Tibial artery (tissue), 4 donors: ENCODE measurements at regions not wholly inside any gene's neighbourhood (a gene's known extent, or its start where the extent isn't known, plus 50 kb on each side); places are given as distances from the start of the nearest gene placed in this dataset.

ENCODE experiments used
- DNase-seq, 2 donors: peaks; one replicate each; pipeline ENCODE4 v3.0.0-alpha.2; 2019
- H3K27ac ChIP-seq, 2 donors: fragments of 200-600 bp; sonication (generic) in 1 of 2; 1 replicate in 1 of 2; 2 replicates in 1 of 2; pipeline ENCODE4 v1.5.1; 2018 to 2019; ENCODE audit warnings: mild to moderate bottlenecking in 1 of 2
- H3K27me3 ChIP-seq, 2 donors: fragments of 200-600 bp; sonication (generic) in 1 of 2; one replicate each; pipeline versions ENCODE4 v1.5.1 to v1.6.0; 2016 to 2019
- H3K36me3 ChIP-seq, 3 donors: fragments of 200-600 bp; sonication (generic) in 2 of 3; one replicate each; pipeline ENCODE4 v1.5.1; 2016 to 2019; ENCODE audit warnings: mild to moderate bottlenecking in 2 of 3
- H3K4me1 ChIP-seq, 4 donors: fragments of 200-600 bp; sonication (generic) in 2 of 4; 1 replicate in 3 of 4; 2 replicates in 1 of 4; pipeline ENCODE4 v1.5.1; 2016 to 2019
- H3K4me3 ChIP-seq, 2 donors: fragments of 200-600 bp; sonication (generic) in 1 of 2; 1 replicate in 1 of 2; 2 replicates in 1 of 2; pipeline ENCODE4 v1.5.1; 2018 to 2019; ENCODE audit warnings: mild to moderate bottlenecking in 2 of 2
- H3K9me3 ChIP-seq, 3 donors: fragments of 200-600 bp; sonication (generic) in 1 of 3; one replicate each; pipeline ENCODE4 v1.5.1; 2016 to 2019
- CTCF ChIP-seq, 2 experiments: fragments of 200-600 bp in 1 of 2; fragments of 450-650 bp in 1 of 2; IDR thresholded peaks; one replicate each; pipeline ENCODE4 v1.5.1; 2017 to 2019; ENCODE audit warnings: antibody characterized with exemption in 2 of 2, mild to moderate bottlenecking in 1 of 2, moderate library complexity in 1 of 2
- intact Hi-C: fragments of 100-400 bp; cut with DNase I; formaldehyde crosslinking; loops from one replicate; pipeline ENCODE4 v1.15.0; 2023; ENCODE audit warnings: low total_unique reads

GRCh38 chr21:35749904-35750303, 310.4 kb downstream of the SETD4 start:
- DNase-seq = no peak
- Histone ChIP-seq H3K36me3 (no peaks in the 10 kb centered on the region), H3K4me1 (no peaks in the 10 kb centered on the region), H3K27me3 (no peaks in the 10 kb centered on the region), H3K4me3 (no peak overlapping the region), H3K9me3 (no peaks in the 10 kb centered on the region), H3K27ac (no peak overlapping the region)
- intact Hi-C loops = no loop called here
- TF ChIP-seq CTCF (IDR thresholded peaks at IDR 0.05) = no peak

GRCh38 chr21:35748678-35749314, 311.5 kb downstream of the SETD4 start:
- no peak overlapping the region for H3K4me3 ChIP-seq
- DNase-seq = no peak
- no peaks in the 10 kb centered on the region for H3K36me3 ChIP-seq
- H3K9me3 ChIP-seq = no peaks in the 10 kb centered on the region
- H3K27ac ChIP-seq = no peak overlapping the region
- no peaks in the 10 kb centered on the region for H3K27me3 ChIP-seq
- no peak for TF ChIP-seq CTCF (IDR thresholded peaks at IDR 0.05)
- intact Hi-C loops = no loop called here
- H3K4me1 ChIP-seq = no peaks in the 10 kb centered on the region

- intact Hi-C loops = no loop called here
- Histone ChIP-seq H3K27me3 (no peaks in the 10 kb centered on the region), H3K4me3 (no peak overlapping the region), H3K4me1 (peaks cover 0 to 3% (median 0%) of the 10 kb centered on the region in 4 donors), H3K9me3 (peaks cover 0 to 5% (median 0%) of the 10 kb centered on the region in 3 donors), H3K27ac (no peak overlapping the region), H3K36me3 (no peaks in the 10 kb centered on the region)
- no peak for DNase-seq
- TF ChIP-seq CTCF (IDR thresholded peaks at IDR 0.05) = no peak
Measured at GRCh38 chr21:35743571-35743970, 316.8 kb downstream of the SETD4 start.

- Histone ChIP-seq H3K27me3 (no peaks in the 10 kb centered on the region), H3K4me1 (peaks cover 0 to 19% (median 3%) of the 10 kb centered on the region in 4 donors), H3K36me3 (no peaks in the 10 kb centered on the region), H3K4me3 (no peak overlapping the region), H3K27ac (peak overlapping the region; percentile 7 to 47), H3K9me3 (peaks cover 0 to 5% (median 0%) of the 10 kb centered on the region in 3 donors)
- DNase-seq = no peak
- TF ChIP-seq CTCF (IDR thresholded peaks at IDR 0.05) = no peak
- intact Hi-C loops = no loop called here
Measured at GRCh38 chr21:35738347-35738961, 321.9 kb downstream of the SETD4 start.

- Histone ChIP-seq H3K36me3 (no peaks in the 10 kb centered on the region), H3K27ac (peak overlapping the region; percentile 7 to 47), H3K9me3 (peaks cover 0 to 5% (median 0%) of the 10 kb centered on the region in 3 donors), H3K4me1 (peaks cover 0 to 19% (median 3%) of the 10 kb centered on the region in 4 donors), H3K4me3 (no peak overlapping the region), H3K27me3 (no peaks in the 10 kb centered on the region)
- intact Hi-C loops = no loop called here
- no peak for TF ChIP-seq CTCF (IDR thresholded peaks at IDR 0.05)
- DNase-seq = peak; percentile 56 to 75
Measured at GRCh38 chr21:35737899-35738346, 322.4 kb downstream of the SETD4 start.
